HG03432 (cell line): ENCODE measurements at regions not wholly inside any gene's neighbourhood (a gene's known extent, or its start where the extent isn't known, plus 50 kb on each side); places are given as distances from the start of the nearest gene placed in this dataset.
"Not testable (repeated sequence)": the region's sequence is repeated elsewhere in the genome, so short reads cannot be mapped to it uniquely, and the experiment has no call there.

ENCODE experiments used
- ATAC-seq: cut with Tn5 transposase; IDR thresholded peaks from one replicate; pipeline ENCODE4 v1.9.1; 2021; ENCODE audit warnings: mild to moderate bottlenecking, moderate library complexity; ENCODE audit not compliant: unreplicated experiment

- no peak for ATAC-seq
Observed at GRCh38 chr1:60893136-60893930, 189.0 kb upstream of the NFIA start.

GRCh38 chr1:60891765-60892164 is 190.6 kb upstream of the NFIA start:
- no peak for ATAC-seq

- no peak for ATAC-seq
Observed at GRCh38 chr1:60891281-60891680, 191.1 kb upstream of the NFIA start.

GRCh38 chr1:60890664-60891063 is 191.7 kb upstream of the NFIA start:
- ATAC-seq: no peak

GRCh38 chr1:60889709-60890108 is 192.7 kb upstream of the NFIA start:
- no peak for ATAC-seq

- no peak for ATAC-seq
Observed at GRCh38 chr1:60888126-60888525, 194.2 kb upstream of the NFIA start.

- no peak for ATAC-seq
Observed at GRCh38 chr1:60886793-60887331, 195.5 kb upstream of the NFIA start.

GRCh38 chr1:60886090-60886489 is 196.3 kb upstream of the NFIA start:
- no peak for ATAC-seq

- no peak for ATAC-seq
Observed at GRCh38 chr1:60880202-60880601, 202.2 kb upstream of the NFIA start.

- no peak for ATAC-seq
Observed at GRCh38 chr1:60878323-60878722, 204.0 kb upstream of the NFIA start.

- ATAC-seq: no peak
Observed at GRCh38 chr1:60877376-60877775, 205.0 kb upstream of the NFIA start.

- no peak for ATAC-seq
Observed at GRCh38 chr1:60876952-60877351, 205.4 kb upstream of the NFIA start.

GRCh38 chr1:60875138-60875537 is 207.2 kb upstream of the NFIA start:
- no peak for ATAC-seq

GRCh38 chr1:60874718-60875117 is 207.6 kb upstream of the NFIA start:
- no peak for ATAC-seq

GRCh38 chr1:60873396-60873795 is 209.0 kb upstream of the NFIA start:
- not testable (repeated sequence) for ATAC-seq

- no peak for ATAC-seq
Observed at GRCh38 chr1:60872426-60873054, 209.8 kb upstream of the NFIA start.

GRCh38 chr1:60870269-60870865 is 212.0 kb upstream of the NFIA start:
- no peak for ATAC-seq

GRCh38 chr1:60868901-60869663 is 213.3 kb upstream of the NFIA start:
- ATAC-seq: no peak

GRCh38 chr1:60867782-60868181 is 214.6 kb upstream of the NFIA start:
- ATAC-seq: no peak

- ATAC-seq: no peak
Observed at GRCh38 chr1:60866917-60867531, 215.3 kb upstream of the NFIA start.
